DND-41 (cell line): ENCODE measurements at regions not wholly inside any gene's neighbourhood (a gene's known extent, or its start where the extent isn't known, plus 50 kb on each side); places are given as distances from the start of the nearest gene placed in this dataset.
"Not testable (repeated sequence)": the region's sequence is repeated elsewhere in the genome, so short reads cannot be mapped to it uniquely, and the experiment has no call there.

Experiments used
- ATAC-seq: fragments of 200-7000 bp; cut with Tn5 transposase; 3 replicates; pipeline ENCODE4 v1.9.1; 2021; ENCODE audit warnings: low read depth; ENCODE audit not compliant: insufficient read depth
- DNase-seq: peaks from one replicate; pipeline ENCODE4 v3.0.0-alpha.2; 2020
- H2AFZ ChIP-seq: 2 replicates; pipeline ENCODE4 v1.6.0; 2012; ENCODE audit warnings: low read depth, low read length
- H3K27ac ChIP-seq: 2 replicates; pipeline ENCODE4 v1.5.1; 2012; ENCODE audit warnings: low read length, inconsistent platforms
- H3K27me3 ChIP-seq: fragments of 200-600 bp; sonication (generic); 2 replicates; pipeline ENCODE4 v1.6.0; 2012; ENCODE audit warnings: low read length, mild to moderate bottlenecking, inconsistent platforms; ENCODE audit not compliant: insufficient read depth, poor library complexity
- H3K36me3 ChIP-seq: 2 replicates; pipeline ENCODE4 v1.5.1; 2012; ENCODE audit warnings: low read length, inconsistent platforms; ENCODE audit not compliant: insufficient read depth
- H3K4me1 ChIP-seq: 2 replicates; pipeline ENCODE4 v1.5.1; 2012; ENCODE audit warnings: mild to moderate bottlenecking, low read length; ENCODE audit not compliant: insufficient read depth
- H3K4me2 ChIP-seq: 2 replicates; pipeline ENCODE4 v1.6.0; 2012; ENCODE audit warnings: mild to moderate bottlenecking, moderate library complexity, low read length, inconsistent platforms; ENCODE audit not compliant: insufficient read depth
- H3K4me3 ChIP-seq, 2 experiments: fragments of 200-600 bp in 1 of 2; shearing (Covaris generic) in 1 of 2; 2 replicates each; pipeline ENCODE4 v1.5.1; 2012 to 2016; ENCODE audit warnings: inconsistent platforms in 2 of 2, low read length in 2 of 2, mild to moderate bottlenecking in 2 of 2, low read depth in 1 of 2, moderate library complexity in 1 of 2
- H3K79me2 ChIP-seq: 2 replicates; pipeline ENCODE4 v1.6.0; 2012; ENCODE audit warnings: low read length, inconsistent platforms; ENCODE audit not compliant: insufficient read depth
- H3K9ac ChIP-seq: 2 replicates; pipeline ENCODE4 v1.6.0; 2012; ENCODE audit warnings: low read depth, mild to moderate bottlenecking, inconsistent platforms, low read length, moderate library complexity
- H3K9me3 ChIP-seq: 2 replicates; pipeline ENCODE4 v1.5.1; 2012; ENCODE audit warnings: low read length, moderate library complexity, mild to moderate bottlenecking, inconsistent platforms; ENCODE audit not compliant: insufficient read depth, severe bottlenecking
- H4K20me1 ChIP-seq: 2 replicates; pipeline ENCODE4 v1.6.0; 2012; ENCODE audit warnings: low read length; ENCODE audit not compliant: insufficient read depth
- EZH2 ChIP-seq: IDR thresholded peaks from 3 replicates; pipeline ENCODE4 v1.6.1; 2012; ENCODE audit warnings: borderline replicate concordance, low read depth, mild to moderate bottlenecking, moderate library complexity, low read length, inconsistent platforms; ENCODE audit not compliant: severe bottlenecking
- TF ChIP-seq, protein P1 (sequence below): IDR thresholded peaks from 2 replicates; pipeline ENCODE4 v1.5.1; 2012; ENCODE audit warnings: borderline replicate concordance, low read length, moderate library complexity, mild to moderate bottlenecking; ENCODE audit not compliant: poor library complexity, severe bottlenecking; ENCODE audit errors: extremely low read depth

DNA sequence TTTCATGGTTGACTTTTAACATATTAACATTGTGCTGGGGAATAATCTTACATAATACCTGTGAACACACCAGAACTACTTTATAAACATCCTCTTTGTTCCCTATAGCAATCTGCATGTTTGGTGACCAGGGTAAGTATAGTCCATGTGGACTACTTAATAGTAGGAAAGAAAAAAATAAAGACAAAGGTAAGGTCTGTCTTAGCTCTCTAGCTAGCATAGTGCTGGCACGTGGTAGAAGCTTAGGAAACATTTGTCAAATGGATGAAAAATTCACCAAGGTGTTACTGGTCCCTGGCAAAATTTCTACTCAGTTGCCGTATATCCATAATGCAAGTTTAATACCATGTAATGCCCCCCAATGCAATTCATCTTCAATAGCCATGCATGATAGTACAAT is 78.6 kb upstream of the ABCA1 start:
- Histone ChIP-seq H3K4me1 (no peaks in the 10 kb centered on the region), H3K4me2 (no peak overlapping the region), H3K27me3 (no peaks in the 10 kb centered on the region), H2AFZ (no peak overlapping the region), H4K20me1 (no peaks in the 10 kb centered on the region), H3K4me3 (no peak overlapping the region), H3K79me2 (no peaks in the 10 kb centered on the region), H3K9me3 (no peaks in the 10 kb centered on the region), H3K36me3 (no peaks in the 10 kb centered on the region), H3K9ac (no peak overlapping the region), H3K27ac (no peak overlapping the region)
- DNase-seq (no peak), ATAC-seq (no peak)
- TF ChIP-seq, protein P1, sequence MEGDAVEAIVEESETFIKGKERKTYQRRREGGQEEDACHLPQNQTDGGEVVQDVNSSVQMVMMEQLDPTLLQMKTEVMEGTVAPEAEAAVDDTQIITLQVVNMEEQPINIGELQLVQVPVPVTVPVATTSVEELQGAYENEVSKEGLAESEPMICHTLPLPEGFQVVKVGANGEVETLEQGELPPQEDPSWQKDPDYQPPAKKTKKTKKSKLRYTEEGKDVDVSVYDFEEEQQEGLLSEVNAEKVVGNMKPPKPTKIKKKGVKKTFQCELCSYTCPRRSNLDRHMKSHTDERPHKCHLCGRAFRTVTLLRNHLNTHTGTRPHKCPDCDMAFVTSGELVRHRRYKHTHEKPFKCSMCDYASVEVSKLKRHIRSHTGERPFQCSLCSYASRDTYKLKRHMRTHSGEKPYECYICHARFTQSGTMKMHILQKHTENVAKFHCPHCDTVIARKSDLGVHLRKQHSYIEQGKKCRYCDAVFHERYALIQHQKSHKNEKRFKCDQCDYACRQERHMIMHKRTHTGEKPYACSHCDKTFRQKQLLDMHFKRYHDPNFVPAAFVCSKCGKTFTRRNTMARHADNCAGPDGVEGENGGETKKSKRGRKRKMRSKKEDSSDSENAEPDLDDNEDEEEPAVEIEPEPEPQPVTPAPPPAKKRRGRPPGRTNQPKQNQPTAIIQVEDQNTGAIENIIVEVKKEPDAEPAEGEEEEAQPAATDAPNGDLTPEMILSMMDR = no peak
- no peak for TF ChIP-seq EZH2

DNA sequence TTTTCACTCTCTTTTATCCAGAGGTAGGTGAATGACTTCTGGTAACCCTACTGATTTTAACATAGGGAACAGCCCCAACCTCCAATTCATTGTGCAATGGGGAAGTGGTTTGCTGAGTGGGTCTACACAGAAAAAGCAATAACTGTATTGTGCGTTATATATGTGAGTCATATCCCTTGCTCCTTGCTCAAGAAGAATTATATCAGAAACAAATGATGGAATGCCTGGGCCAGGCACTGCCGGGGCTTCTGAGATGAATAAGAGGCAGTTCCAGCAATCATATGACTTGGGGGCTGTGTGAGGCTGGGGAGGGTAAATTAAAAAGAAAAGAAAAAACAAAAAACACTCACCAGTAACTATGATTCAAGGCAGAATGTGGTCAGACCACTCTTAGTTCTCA is 79.2 kb upstream of the ABCA1 start:
- no peak for DNase-seq
- H3K27ac ChIP-seq = no peak overlapping the region
- H3K4me1 ChIP-seq = no peaks in the 10 kb centered on the region
- H3K27me3 ChIP-seq = no peaks in the 10 kb centered on the region
- no peak overlapping the region for H3K4me2 ChIP-seq
- no peak overlapping the region for H3K9ac ChIP-seq
- no peak for ATAC-seq
- no peaks in the 10 kb centered on the region for H3K9me3 ChIP-seq
- H3K79me2 ChIP-seq = no peaks in the 10 kb centered on the region
- H3K4me3 ChIP-seq = no peak overlapping the region
- no peaks in the 10 kb centered on the region for H3K36me3 ChIP-seq
- H2AFZ ChIP-seq = no peak overlapping the region
- no peaks in the 10 kb centered on the region for H4K20me1 ChIP-seq
- TF ChIP-seq, protein P1 = no peak
- no peak for TF ChIP-seq EZH2

DNA sequence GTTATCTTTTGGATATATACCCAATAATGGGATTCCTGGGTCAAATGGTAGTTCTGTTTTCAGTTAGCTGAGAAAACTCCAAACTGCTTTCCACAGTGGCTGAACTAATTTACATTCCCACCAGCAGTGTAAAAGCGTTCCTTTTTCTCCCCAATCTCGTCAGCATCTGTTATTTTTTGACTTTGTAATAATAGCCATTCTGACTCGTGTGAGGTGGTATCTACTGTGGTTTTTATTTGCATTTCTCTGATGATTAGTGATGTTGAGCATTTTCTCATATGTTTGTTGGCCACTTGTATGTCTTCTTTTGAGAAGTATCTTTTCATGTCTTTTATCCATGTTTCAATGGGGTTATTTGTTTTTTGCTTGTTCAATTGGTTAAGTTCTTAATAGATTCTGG is 82.1 kb upstream of the ABCA1 start:
- not testable (repeated sequence) for H3K4me1 ChIP-seq, H2AFZ ChIP-seq, H3K9me3 ChIP-seq, H3K27ac ChIP-seq, H4K20me1 ChIP-seq, H3K4me3 ChIP-seq, H3K36me3 ChIP-seq, DNase-seq, ATAC-seq, H3K79me2 ChIP-seq, H3K27me3 ChIP-seq, H3K4me2 ChIP-seq, H3K9ac ChIP-seq

DNA sequence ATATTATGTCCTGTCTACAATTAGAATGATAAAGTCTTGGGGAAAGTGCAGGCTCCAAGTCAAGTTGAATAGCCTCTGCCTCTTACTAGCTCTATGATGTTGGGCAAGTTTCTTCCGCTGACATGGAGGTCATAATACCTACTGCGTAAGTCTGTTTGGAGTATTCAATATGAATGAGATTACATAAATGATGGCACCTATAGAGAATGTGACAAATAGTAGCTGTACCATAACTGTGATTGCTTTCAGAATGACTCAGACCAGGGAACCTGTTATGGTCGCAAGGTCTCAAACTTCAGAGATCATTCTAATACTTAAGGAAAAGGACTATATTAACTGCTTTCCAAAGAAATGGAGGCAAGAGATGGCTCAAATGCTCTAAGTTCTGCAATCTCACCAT is 94.0 kb upstream of the ABCA1 start:
- Histone ChIP-seq H3K9ac (no peak overlapping the region), H2AFZ (no peak overlapping the region), H3K36me3 (no peaks in the 10 kb centered on the region), H3K4me3 (no peak overlapping the region), H3K27ac (no peak overlapping the region), H3K27me3 (no peaks in the 10 kb centered on the region), H3K79me2 (no peaks in the 10 kb centered on the region), H3K4me2 (no peak overlapping the region), H4K20me1 (no peaks in the 10 kb centered on the region), H3K4me1 (no peaks in the 10 kb centered on the region), H3K9me3 (no peaks in the 10 kb centered on the region)
- TF ChIP-seq, protein P1 = no peak
- TF ChIP-seq EZH2 = no peak
- ATAC-seq (no peak), DNase-seq (no peak)

DNA sequence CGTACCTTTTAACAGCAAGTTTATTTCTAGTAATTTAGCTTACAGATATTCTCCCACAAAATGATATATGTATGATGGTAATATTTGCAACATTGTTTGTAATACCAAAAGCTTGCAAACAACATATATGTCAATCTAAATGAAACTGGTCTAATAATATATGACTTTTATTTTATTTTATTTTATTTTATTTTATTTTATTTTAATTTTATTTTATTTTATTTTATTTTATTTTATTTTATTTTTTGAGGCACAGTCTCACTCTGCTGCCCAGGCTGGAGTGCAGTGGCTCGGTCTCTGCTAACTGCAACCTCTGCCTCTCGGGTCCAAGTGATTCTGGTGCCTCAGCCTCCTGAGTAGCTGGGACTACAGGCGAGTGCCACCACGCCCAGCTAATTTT is 94.6 kb upstream of the ABCA1 start:
- not testable (repeated sequence) for H3K4me3 ChIP-seq, H2AFZ ChIP-seq, H3K9me3 ChIP-seq, H3K9ac ChIP-seq, H3K79me2 ChIP-seq, H3K27me3 ChIP-seq, H4K20me1 ChIP-seq, H3K27ac ChIP-seq, ATAC-seq, H3K4me1 ChIP-seq, H3K4me2 ChIP-seq, H3K36me3 ChIP-seq, DNase-seq
